ENCODE measurements at regions not wholly inside any gene's neighbourhood (a gene's known extent, or its start where the extent isn't known, plus 50 kb on each side); places are given as distances from the start of the nearest gene placed in this dataset.

- no peak for DNase-seq (ENCODE audit: extremely low read depth, insufficient read length)
- H3K4me3 ChIP-seq (replicated peaks; ENCODE audit: low read depth, low read length): no peak overlapping the region
- H3K27me3 ChIP-seq (replicated peaks; ENCODE audit: control insufficient read depth, insufficient read depth, low read length): no peaks in the 10 kb centered on the region
- TF ChIP-seq, protein P1, sequence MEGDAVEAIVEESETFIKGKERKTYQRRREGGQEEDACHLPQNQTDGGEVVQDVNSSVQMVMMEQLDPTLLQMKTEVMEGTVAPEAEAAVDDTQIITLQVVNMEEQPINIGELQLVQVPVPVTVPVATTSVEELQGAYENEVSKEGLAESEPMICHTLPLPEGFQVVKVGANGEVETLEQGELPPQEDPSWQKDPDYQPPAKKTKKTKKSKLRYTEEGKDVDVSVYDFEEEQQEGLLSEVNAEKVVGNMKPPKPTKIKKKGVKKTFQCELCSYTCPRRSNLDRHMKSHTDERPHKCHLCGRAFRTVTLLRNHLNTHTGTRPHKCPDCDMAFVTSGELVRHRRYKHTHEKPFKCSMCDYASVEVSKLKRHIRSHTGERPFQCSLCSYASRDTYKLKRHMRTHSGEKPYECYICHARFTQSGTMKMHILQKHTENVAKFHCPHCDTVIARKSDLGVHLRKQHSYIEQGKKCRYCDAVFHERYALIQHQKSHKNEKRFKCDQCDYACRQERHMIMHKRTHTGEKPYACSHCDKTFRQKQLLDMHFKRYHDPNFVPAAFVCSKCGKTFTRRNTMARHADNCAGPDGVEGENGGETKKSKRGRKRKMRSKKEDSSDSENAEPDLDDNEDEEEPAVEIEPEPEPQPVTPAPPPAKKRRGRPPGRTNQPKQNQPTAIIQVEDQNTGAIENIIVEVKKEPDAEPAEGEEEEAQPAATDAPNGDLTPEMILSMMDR (IDR thresholded peaks at IDR 0.05; ENCODE audit: insufficient read depth, low read length, poor library complexity, severe bottlenecking): no peak
- H3K36me3 ChIP-seq (ENCODE audit: control insufficient read depth, insufficient read depth, low read length): no peaks in the 10 kb centered on the region
These were observed 598.5 kb upstream of the IRAK1BP1 start for GRCh38 chr6:78268591-78269452.

- TF ChIP-seq, protein P1 (IDR thresholded peaks at IDR 0.05; ENCODE audit: insufficient read depth, low read length, poor library complexity, severe bottlenecking): no peak
- DNase-seq (ENCODE audit: extremely low read depth, insufficient read length): no peak
- no peak overlapping the region for H3K4me3 ChIP-seq (replicated peaks; ENCODE audit: low read depth, low read length)
- H3K27me3 ChIP-seq (replicated peaks; ENCODE audit: control insufficient read depth, insufficient read depth, low read length): no peaks in the 10 kb centered on the region
- H3K36me3 ChIP-seq (ENCODE audit: control insufficient read depth, insufficient read depth, low read length): no peaks in the 10 kb centered on the region
These were observed 566.5 kb upstream of the IRAK1BP1 start for GRCh38 chr6:78300885-78301284.

DNA sequence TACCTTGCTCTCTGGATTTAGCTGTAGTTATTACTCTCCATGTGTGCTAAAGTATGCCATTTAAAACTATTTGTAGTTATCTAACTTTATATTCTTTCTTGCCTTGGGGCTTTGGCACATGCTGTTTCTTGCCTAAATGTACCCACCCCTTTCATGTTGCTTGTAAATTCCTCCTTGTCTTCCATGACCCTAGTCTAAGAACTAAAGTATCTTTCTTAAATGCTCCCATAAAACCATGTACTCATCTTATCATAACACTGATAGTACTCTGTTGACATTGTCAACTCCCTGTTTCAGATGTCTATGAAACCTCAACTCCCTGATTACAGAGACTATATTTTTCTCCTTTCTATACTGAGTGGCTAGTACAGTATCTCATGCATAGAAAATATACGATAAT, 564.9 kb upstream of the IRAK1BP1 start:
- no peak for DNase-seq (ENCODE audit: extremely low read depth, insufficient read length)
- Histone ChIP-seq H3K36me3 (ENCODE audit: control insufficient read depth, insufficient read depth, low read length) (no peaks in the 10 kb centered on the region), H3K27me3 (replicated peaks; ENCODE audit: control insufficient read depth, insufficient read depth, low read length) (no peaks in the 10 kb centered on the region), H3K4me3 (replicated peaks; ENCODE audit: low read depth, low read length) (no peak overlapping the region)
- TF ChIP-seq, protein P1 (IDR thresholded peaks at IDR 0.05; ENCODE audit: insufficient read depth, low read length, poor library complexity, severe bottlenecking): no peak

DNA sequence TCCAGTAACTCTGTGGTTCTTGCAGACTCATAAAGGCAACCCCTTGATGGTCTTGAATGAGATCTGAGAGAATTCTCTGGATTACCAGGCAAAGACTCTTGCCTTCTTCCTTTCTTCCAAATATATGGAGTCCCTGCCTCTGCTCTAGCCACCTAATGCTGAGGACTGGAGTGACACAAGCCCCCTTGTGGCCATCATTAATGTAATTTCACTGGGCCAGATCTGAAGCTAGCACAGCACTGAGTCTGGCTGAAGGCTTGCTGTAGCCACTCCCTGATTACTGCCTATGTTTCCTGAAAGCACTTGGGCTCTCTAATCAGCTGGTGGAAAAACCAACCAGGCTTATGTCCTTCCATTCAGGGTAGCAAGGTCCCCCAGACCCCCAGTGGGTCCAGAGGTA, 559.3 kb upstream of the IRAK1BP1 start:
- DNase-seq (ENCODE audit: extremely low read depth, insufficient read length): no peak
- TF ChIP-seq, protein P1 (IDR thresholded peaks at IDR 0.05; ENCODE audit: insufficient read depth, low read length, poor library complexity, severe bottlenecking): no peak
- no peak overlapping the region for H3K4me3 ChIP-seq (replicated peaks; ENCODE audit: low read depth, low read length)
- no peaks in the 10 kb centered on the region for H3K27me3 ChIP-seq (replicated peaks; ENCODE audit: control insufficient read depth, insufficient read depth, low read length)
- H3K36me3 ChIP-seq (ENCODE audit: control insufficient read depth, insufficient read depth, low read length): no peaks in the 10 kb centered on the region

GRCh38 chr6:78322068-78322845, 545.1 kb upstream of the IRAK1BP1 start:
- no peaks in the 10 kb centered on the region for H3K27me3 ChIP-seq (replicated peaks; ENCODE audit: control insufficient read depth, insufficient read depth, low read length)
- no peak overlapping the region for H3K4me3 ChIP-seq (replicated peaks; ENCODE audit: low read depth, low read length)
- TF ChIP-seq, protein P1 (IDR thresholded peaks at IDR 0.05; ENCODE audit: insufficient read depth, low read length, poor library complexity, severe bottlenecking): no peak
- no peak for DNase-seq (ENCODE audit: extremely low read depth, insufficient read length)
- no peaks in the 10 kb centered on the region for H3K36me3 ChIP-seq (ENCODE audit: control insufficient read depth, insufficient read depth, low read length)

All from GM06990 (cell line).